ENCODE measurements at regions not wholly inside any gene's neighbourhood (a gene's known extent, or its start where the extent isn't known, plus 50 kb on each side); places are given as distances from the start of the nearest gene placed in this dataset.

- Histone ChIP-seq H3K36me3 (ENCODE audit: insufficient read depth, low read length) (no peaks in the 10 kb centered on the region), H3K4me1 (ENCODE audit: insufficient read depth, low read length) (no peaks in the 10 kb centered on the region), H3K9ac (ENCODE audit: low read depth, low read length) (no peak overlapping the region), H3K9me3 (ENCODE audit: control insufficient read depth, insufficient read depth, low read length) (peaks cover 12% of the 10 kb centered on the region)
Observed at GRCh38 chr12:60035835-60036234, 440.0 kb downstream of the SLC16A7 start.

GRCh38 chr12:60042835-60043234 is 447.0 kb downstream of the SLC16A7 start:
- Histone ChIP-seq H3K9me3 (ENCODE audit: control insufficient read depth, insufficient read depth, low read length) (no peaks in the 10 kb centered on the region), H3K4me1 (ENCODE audit: insufficient read depth, low read length) (no peaks in the 10 kb centered on the region), H3K36me3 (ENCODE audit: insufficient read depth, low read length) (no peaks in the 10 kb centered on the region), H3K9ac (ENCODE audit: low read depth, low read length) (no peak overlapping the region)

GRCh38 chr12:60043236-60043635 is 447.4 kb downstream of the SLC16A7 start:
- H3K36me3 ChIP-seq (ENCODE audit: insufficient read depth, low read length), result no peaks in the 10 kb centered on the region
- no peak overlapping the region for H3K9ac ChIP-seq (ENCODE audit: low read depth, low read length)

GRCh38 chr12:60052483-60052882 is 456.7 kb downstream of the SLC16A7 start:
- no peak overlapping the region for H3K9ac ChIP-seq (ENCODE audit: low read depth, low read length)
- no peaks in the 10 kb centered on the region for H3K36me3 ChIP-seq (ENCODE audit: insufficient read depth, low read length)
- no peaks in the 10 kb centered on the region for H3K9me3 ChIP-seq (ENCODE audit: control insufficient read depth, insufficient read depth, low read length)
- no peaks in the 10 kb centered on the region for H3K4me1 ChIP-seq (ENCODE audit: insufficient read depth, low read length)

More at GRCh38 chr12:60043236-60043635, 447.4 kb downstream of the SLC16A7 start:
- H3K4me1 ChIP-seq (ENCODE audit: insufficient read depth, low read length), result no peaks in the 10 kb centered on the region
- no peaks in the 10 kb centered on the region for H3K9me3 ChIP-seq (ENCODE audit: control insufficient read depth, insufficient read depth, low read length)

GRCh38 chr12:60059180-60059579 is 463.4 kb downstream of the SLC16A7 start:
- no peaks in the 10 kb centered on the region for H3K9me3 ChIP-seq (ENCODE audit: control insufficient read depth, insufficient read depth, low read length)
- no peak overlapping the region for H3K9ac ChIP-seq (ENCODE audit: low read depth, low read length)
- no peaks in the 10 kb centered on the region for H3K4me1 ChIP-seq (ENCODE audit: insufficient read depth, low read length)
- H3K36me3 ChIP-seq (ENCODE audit: insufficient read depth, low read length), result no peaks in the 10 kb centered on the region

GRCh38 chr12:60066655-60067054 is 470.8 kb downstream of the SLC16A7 start:
- no peaks in the 10 kb centered on the region for H3K4me1 ChIP-seq (ENCODE audit: insufficient read depth, low read length)
- H3K9me3 ChIP-seq (ENCODE audit: control insufficient read depth, insufficient read depth, low read length), result no peaks in the 10 kb centered on the region
- no peak overlapping the region for H3K9ac ChIP-seq (ENCODE audit: low read depth, low read length)
- no peaks in the 10 kb centered on the region for H3K36me3 ChIP-seq (ENCODE audit: insufficient read depth, low read length)

- Histone ChIP-seq H3K9ac (ENCODE audit: low read depth, low read length) (no peak overlapping the region), H3K4me1 (ENCODE audit: insufficient read depth, low read length) (peaks cover 19% of the 10 kb centered on the region; the same call in 1 of the 2 replicates), H3K36me3 (ENCODE audit: insufficient read depth, low read length) (0 out of 2 replicates have a peak, but pooled peaks cover 4% of the 10 kb centered on the region)
Observed at GRCh38 chr12:60070552-60070951, 474.7 kb downstream of the SLC16A7 start.

GRCh38 chr12:60071759-60072191 is 475.9 kb downstream of the SLC16A7 start:
- H3K9me3 ChIP-seq (ENCODE audit: control insufficient read depth, insufficient read depth, low read length), result no peaks in the 10 kb centered on the region
- H3K9ac ChIP-seq (ENCODE audit: low read depth, low read length), result no peak overlapping the region
- H3K4me1 ChIP-seq (ENCODE audit: insufficient read depth, low read length), result peaks cover 19% of the 10 kb centered on the region; the same call in 1 of the 2 replicates
- 0 out of 2 replicates have a peak, but pooled peaks cover 4% of the 10 kb centered on the region for H3K36me3 ChIP-seq (ENCODE audit: insufficient read depth, low read length)

More at GRCh38 chr12:60070552-60070951, 474.7 kb downstream of the SLC16A7 start:
- no peaks in the 10 kb centered on the region for H3K9me3 ChIP-seq (ENCODE audit: control insufficient read depth, insufficient read depth, low read length)

GRCh38 chr12:60072911-60073310 is 477.1 kb downstream of the SLC16A7 start:
- Histone ChIP-seq H3K9ac (ENCODE audit: low read depth, low read length) (no peak overlapping the region), H3K4me1 (ENCODE audit: insufficient read depth, low read length) (peaks cover 19% of the 10 kb centered on the region; the same call in 1 of the 2 replicates), H3K36me3 (ENCODE audit: insufficient read depth, low read length) (0 out of 2 replicates have a peak, but pooled peaks cover 4% of the 10 kb centered on the region), H3K9me3 (ENCODE audit: control insufficient read depth, insufficient read depth, low read length) (no peaks in the 10 kb centered on the region)

GRCh38 chr12:60075091-60075490 is 479.3 kb downstream of the SLC16A7 start:
- H3K4me1 ChIP-seq (ENCODE audit: insufficient read depth, low read length), result peaks cover 19% of the 10 kb centered on the region; the same call in 1 of the 2 replicates
- H3K9me3 ChIP-seq (ENCODE audit: control insufficient read depth, insufficient read depth, low read length), result no peaks in the 10 kb centered on the region
- 0 out of 2 replicates have a peak, but pooled peaks cover 4% of the 10 kb centered on the region for H3K36me3 ChIP-seq (ENCODE audit: insufficient read depth, low read length)
- no peak overlapping the region for H3K9ac ChIP-seq (ENCODE audit: low read depth, low read length)

- Histone ChIP-seq H3K36me3 (ENCODE audit: insufficient read depth, low read length) (0 out of 2 replicates have a peak, but pooled peaks cover 4% of the 10 kb centered on the region), H3K4me1 (ENCODE audit: insufficient read depth, low read length) (peaks cover 6% of the 10 kb centered on the region; the same call in 1 of the 2 replicates), H3K9me3 (ENCODE audit: control insufficient read depth, insufficient read depth, low read length) (no peaks in the 10 kb centered on the region), H3K9ac (ENCODE audit: low read depth, low read length) (no peak overlapping the region)
Observed at GRCh38 chr12:60078026-60078425, 482.2 kb downstream of the SLC16A7 start.

- Histone ChIP-seq H3K4me1 (ENCODE audit: insufficient read depth, low read length) (no peaks in the 10 kb centered on the region), H3K9ac (ENCODE audit: low read depth, low read length) (no peak overlapping the region), H3K36me3 (ENCODE audit: insufficient read depth, low read length) (no peaks in the 10 kb centered on the region), H3K9me3 (ENCODE audit: control insufficient read depth, insufficient read depth, low read length) (no peaks in the 10 kb centered on the region)
Observed at GRCh38 chr12:60093428-60093827, 497.6 kb downstream of the SLC16A7 start.

GRCh38 chr12:60094436-60094835 is 498.6 kb downstream of the SLC16A7 start:
- Histone ChIP-seq H3K36me3 (ENCODE audit: insufficient read depth, low read length) (no peaks in the 10 kb centered on the region), H3K4me1 (ENCODE audit: insufficient read depth, low read length) (no peaks in the 10 kb centered on the region), H3K9ac (ENCODE audit: low read depth, low read length) (no peak overlapping the region), H3K9me3 (ENCODE audit: control insufficient read depth, insufficient read depth, low read length) (peaks cover 4% of the 10 kb centered on the region)

GRCh38 chr12:60096727-60097126 is 500.9 kb downstream of the SLC16A7 start:
- Histone ChIP-seq H3K9me3 (ENCODE audit: control insufficient read depth, insufficient read depth, low read length) (peaks cover 5% of the 10 kb centered on the region), H3K36me3 (ENCODE audit: insufficient read depth, low read length) (no peaks in the 10 kb centered on the region), H3K9ac (ENCODE audit: low read depth, low read length) (no peak overlapping the region), H3K4me1 (ENCODE audit: insufficient read depth, low read length) (no peaks in the 10 kb centered on the region)

GRCh38 chr12:60100160-60100559 is 504.3 kb downstream of the SLC16A7 start:
- Histone ChIP-seq H3K9me3 (ENCODE audit: control insufficient read depth, insufficient read depth, low read length) (peaks cover 5% of the 10 kb centered on the region), H3K36me3 (ENCODE audit: insufficient read depth, low read length) (no peaks in the 10 kb centered on the region), H3K4me1 (ENCODE audit: insufficient read depth, low read length) (no peaks in the 10 kb centered on the region), H3K9ac (ENCODE audit: low read depth, low read length) (no peak overlapping the region)

Measured in ES-I3 (cell line).